ENCODE measurements at regions not wholly inside any gene's neighbourhood (a gene's known extent, or its start where the extent isn't known, plus 50 kb on each side); places are given as distances from the start of the nearest gene placed in this dataset.
"Not testable (repeated sequence)": the region's sequence is repeated elsewhere in the genome, so short reads cannot be mapped to it uniquely, and the experiment has no call there.

GRCh38 chr4:104002318-104002717 is 282.5 kb upstream of the TACR3 start:
- DNase-seq (ENCODE audit: low spot score); ATAC-seq: not testable (repeated sequence)

GRCh38 chr4:103998756-103999155 is 279.0 kb upstream of the TACR3 start:
- DNase-seq (ENCODE audit: low spot score) (no peak), ATAC-seq (no peak)

- no peak for ATAC-seq
- DNase-seq (ENCODE audit: low spot score) = no peak
Measured at GRCh38 chr4:103996637-103997036, 276.9 kb upstream of the TACR3 start.

GRCh38 chr4:103996064-103996463 is 276.3 kb upstream of the TACR3 start:
- no peak for DNase-seq (ENCODE audit: low spot score)
- no peak for ATAC-seq

GRCh38 chr4:103994059-103994458 is 274.3 kb upstream of the TACR3 start:
- ATAC-seq = no peak
- DNase-seq (ENCODE audit: low spot score) = no peak

GRCh38 chr4:103982454-103982853 is 262.7 kb upstream of the TACR3 start:
- DNase-seq (ENCODE audit: low spot score) (no peak), ATAC-seq (no peak)

- DNase-seq (ENCODE audit: low spot score) = no peak
- ATAC-seq = no peak
Measured at GRCh38 chr4:103948244-103949018, 228.6 kb upstream of the TACR3 start.

- no peak for DNase-seq (ENCODE audit: low spot score)
Measured at GRCh38 chr4:103947617-103948016, 227.8 kb upstream of the TACR3 start.

GRCh38 chr4:103946621-103947268 is 227.0 kb upstream of the TACR3 start:
- DNase-seq (ENCODE audit: low spot score); ATAC-seq: not testable (repeated sequence)

More at GRCh38 chr4:103947617-103948016, 227.8 kb upstream of the TACR3 start:
- ATAC-seq = no peak

GRCh38 chr4:103938488-103938887 is 218.7 kb upstream of the TACR3 start:
- ATAC-seq (no peak), DNase-seq (ENCODE audit: low spot score) (no peak)

GRCh38 chr4:103936653-103937145 is 216.9 kb upstream of the TACR3 start:
- DNase-seq (ENCODE audit: low spot score) (no peak), ATAC-seq (no peak)

GRCh38 chr4:103934178-103934789 is 214.5 kb upstream of the TACR3 start:
- ATAC-seq (peak; percentile 87), DNase-seq (ENCODE audit: low spot score) (no peak)

- ATAC-seq = no peak
- DNase-seq (ENCODE audit: low spot score) = no peak
Measured at GRCh38 chr4:103928370-103928769, 208.6 kb upstream of the TACR3 start.

GRCh38 chr4:103923551-103923950 is 203.8 kb upstream of the TACR3 start:
- ATAC-seq = no peak
- DNase-seq (ENCODE audit: low spot score) = no peak

GRCh38 chr4:103918214-103918613 is 198.4 kb upstream of the TACR3 start:
- DNase-seq (ENCODE audit: low spot score) (no peak), ATAC-seq (no peak)

- ATAC-seq = peak; percentile 73
- DNase-seq (ENCODE audit: low spot score) = no peak
Measured at GRCh38 chr4:103915224-103915869, 195.6 kb upstream of the TACR3 start.

- ATAC-seq (no peak), DNase-seq (ENCODE audit: low spot score) (no peak)
Measured at GRCh38 chr4:103907414-103907813, 187.6 kb upstream of the TACR3 start.

GRCh38 chr4:103904123-103904522 is 184.3 kb upstream of the TACR3 start:
- no peak for DNase-seq (ENCODE audit: low spot score)
- ATAC-seq = no peak

- DNase-seq (ENCODE audit: low spot score) (no peak), ATAC-seq (no peak)
Measured at GRCh38 chr4:103902730-103903129, 182.9 kb upstream of the TACR3 start.

- ATAC-seq (no peak), DNase-seq (ENCODE audit: low spot score) (no peak)
Measured at GRCh38 chr4:103895876-103896465, 176.2 kb upstream of the TACR3 start.

- ATAC-seq (no peak), DNase-seq (ENCODE audit: low spot score) (no peak)
Measured at GRCh38 chr4:103892586-103892985, 172.8 kb upstream of the TACR3 start.

All from left lobe of liver (tissue), 2 donors.